Uterus (tissue), 2 donors: ENCODE measurements at regions not wholly inside any gene's neighbourhood (a gene's known extent, or its start where the extent isn't known, plus 50 kb on each side); places are given as distances from the start of the nearest gene placed in this dataset.

Experiments used
- POLR2A ChIP-seq, 2 donors: fragments of 450-650 bp; IDR thresholded peaks; one replicate each; pipeline ENCODE4 v1.6.1; 2016; ENCODE audit warnings: antibody characterized with exemption in 2 of 2, mild to moderate bottlenecking in 1 of 2, moderate library complexity in 1 of 2
- TF ChIP-seq, protein P1 (sequence below), 4 experiments: fragments of 200-600 bp in 2 of 4; fragments of 450-650 bp in 2 of 4; sonication (generic) in 2 of 4; IDR thresholded peaks; one replicate each; pipeline ENCODE4 v1.5.1; 2016 to 2019; ENCODE audit warnings: antibody characterized with exemption in 4 of 4, mild to moderate bottlenecking in 2 of 4, moderate library complexity in 1 of 4

DNA sequence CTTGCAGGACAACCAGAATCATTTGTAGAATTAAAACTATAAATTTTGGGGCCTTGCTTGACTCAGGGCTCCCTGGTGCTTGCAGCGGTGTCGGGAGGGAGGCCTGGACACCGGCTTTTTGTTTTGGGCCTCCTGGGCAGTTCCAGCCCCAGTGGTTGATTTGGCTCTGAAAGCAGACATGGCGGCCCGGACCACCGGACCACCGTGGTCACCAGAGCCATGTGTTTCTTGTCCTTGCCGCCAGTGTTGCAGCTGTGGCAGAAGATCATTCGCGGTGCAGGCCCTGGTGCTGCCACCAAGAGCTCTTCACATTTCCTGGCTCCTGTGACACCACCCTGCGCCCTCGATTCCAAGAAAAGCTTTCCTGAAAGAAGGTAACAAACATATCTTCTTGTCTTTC, 484.8 kb downstream of the BRINP3 start:
- TF ChIP-seq, protein P1, sequence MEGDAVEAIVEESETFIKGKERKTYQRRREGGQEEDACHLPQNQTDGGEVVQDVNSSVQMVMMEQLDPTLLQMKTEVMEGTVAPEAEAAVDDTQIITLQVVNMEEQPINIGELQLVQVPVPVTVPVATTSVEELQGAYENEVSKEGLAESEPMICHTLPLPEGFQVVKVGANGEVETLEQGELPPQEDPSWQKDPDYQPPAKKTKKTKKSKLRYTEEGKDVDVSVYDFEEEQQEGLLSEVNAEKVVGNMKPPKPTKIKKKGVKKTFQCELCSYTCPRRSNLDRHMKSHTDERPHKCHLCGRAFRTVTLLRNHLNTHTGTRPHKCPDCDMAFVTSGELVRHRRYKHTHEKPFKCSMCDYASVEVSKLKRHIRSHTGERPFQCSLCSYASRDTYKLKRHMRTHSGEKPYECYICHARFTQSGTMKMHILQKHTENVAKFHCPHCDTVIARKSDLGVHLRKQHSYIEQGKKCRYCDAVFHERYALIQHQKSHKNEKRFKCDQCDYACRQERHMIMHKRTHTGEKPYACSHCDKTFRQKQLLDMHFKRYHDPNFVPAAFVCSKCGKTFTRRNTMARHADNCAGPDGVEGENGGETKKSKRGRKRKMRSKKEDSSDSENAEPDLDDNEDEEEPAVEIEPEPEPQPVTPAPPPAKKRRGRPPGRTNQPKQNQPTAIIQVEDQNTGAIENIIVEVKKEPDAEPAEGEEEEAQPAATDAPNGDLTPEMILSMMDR (IDR thresholded peaks at IDR 0.05) = no peak
- TF ChIP-seq POLR2A (IDR thresholded peaks at IDR 0.05) = no peak
